ENCODE measurements at regions not wholly inside any gene's neighbourhood (a gene's known extent, or its start where the extent isn't known, plus 50 kb on each side); places are given as distances from the start of the nearest gene placed in this dataset.

- no peak overlapping the region for H3K4me3 ChIP-seq
- intact Hi-C loops (cut with DNase I) = no loop called here
- no peak for TF ChIP-seq CTCF (IDR thresholded peaks at IDR 0.05)
- no peaks in the 10 kb centered on the region for H3K4me1 ChIP-seq
- H3K27me3 ChIP-seq = no peaks in the 10 kb centered on the region
- H3K9me3 ChIP-seq = no peaks in the 10 kb centered on the region
- DNase-seq (ENCODE audit: low spot score in 2 of 2) = no peak
- no peaks in the 10 kb centered on the region for H3K36me3 ChIP-seq
- H3K27ac ChIP-seq = no peak overlapping the region
These were observed 509.1 kb downstream of the PPP4R3C start for GRCh38 chrX:26954029-26954428.

GRCh38 chrX:26952213-26952612 lies 510.9 kb downstream of the PPP4R3C start:
- intact Hi-C loops (cut with DNase I) = no loop called here
- no peaks in the 10 kb centered on the region for H3K4me1 ChIP-seq
- TF ChIP-seq CTCF (IDR thresholded peaks at IDR 0.05) = no peak
- H3K4me3 ChIP-seq = no peak overlapping the region
- H3K36me3 ChIP-seq = no peaks in the 10 kb centered on the region
- H3K27ac ChIP-seq = no peak overlapping the region
- no peaks in the 10 kb centered on the region for H3K27me3 ChIP-seq
- H3K9me3 ChIP-seq = no peaks in the 10 kb centered on the region
- no peak for DNase-seq (ENCODE audit: low spot score in 2 of 2)

- Histone ChIP-seq H3K9me3 (no peaks in the 10 kb centered on the region), H3K4me3 (no peak overlapping the region), H3K4me1 (no peaks in the 10 kb centered on the region), H3K27me3 (no peaks in the 10 kb centered on the region), H3K36me3 (no peaks in the 10 kb centered on the region), H3K27ac (no peak overlapping the region)
- DNase-seq (ENCODE audit: low spot score in 2 of 2) = no peak
- no peak for TF ChIP-seq CTCF (IDR thresholded peaks at IDR 0.05)
- intact Hi-C loops (cut with DNase I) = no loop called here
These were observed 535.7 kb downstream of the PPP4R3C start for GRCh38 chrX:26927419-26927818.

GRCh38 chrX:26925088-26925487 lies 538.1 kb downstream of the PPP4R3C start:
- no peak for DNase-seq (ENCODE audit: low spot score in 2 of 2)
- Histone ChIP-seq H3K36me3 (no peaks in the 10 kb centered on the region), H3K27ac (no peak overlapping the region), H3K9me3 (no peaks in the 10 kb centered on the region), H3K27me3 (no peaks in the 10 kb centered on the region), H3K4me3 (no peak overlapping the region), H3K4me1 (no peaks in the 10 kb centered on the region)
- intact Hi-C loops (cut with DNase I) = no loop called here
- no peak for TF ChIP-seq CTCF (IDR thresholded peaks at IDR 0.05)

- intact Hi-C loops (cut with DNase I) = no loop called here
- Histone ChIP-seq H3K27me3 (no peaks in the 10 kb centered on the region), H3K27ac (no peak overlapping the region), H3K36me3 (no peaks in the 10 kb centered on the region), H3K4me3 (no peak overlapping the region), H3K4me1 (no peaks in the 10 kb centered on the region), H3K9me3 (no peaks in the 10 kb centered on the region)
- TF ChIP-seq CTCF (IDR thresholded peaks at IDR 0.05) = no peak
- DNase-seq (ENCODE audit: low spot score in 2 of 2) = no peak
These were observed 540.9 kb downstream of the PPP4R3C start for GRCh38 chrX:26922278-26922677.

GRCh38 chrX:26918631-26919030 lies 544.5 kb downstream of the PPP4R3C start:
- H3K27me3 ChIP-seq = no peaks in the 10 kb centered on the region
- no peak for DNase-seq (ENCODE audit: low spot score in 2 of 2)
- no peaks in the 10 kb centered on the region for H3K36me3 ChIP-seq
- no peak for TF ChIP-seq CTCF (IDR thresholded peaks at IDR 0.05)
- no peak overlapping the region for H3K4me3 ChIP-seq
- no peak overlapping the region for H3K27ac ChIP-seq
- H3K9me3 ChIP-seq = no peaks in the 10 kb centered on the region
- intact Hi-C loops (cut with DNase I) = no loop called here
- H3K4me1 ChIP-seq = no peaks in the 10 kb centered on the region
